ENCODE measurements at regions not wholly inside any gene's neighbourhood (a gene's known extent, or its start where the extent isn't known, plus 50 kb on each side); places are given as distances from the start of the nearest gene placed in this dataset.

GRCh38 chr1:87629673-87630072 is 301.0 kb downstream of the LMO4 start:
- H3K27me3 ChIP-seq (ENCODE audit: insufficient read depth, low read length, poor library complexity, severe bottlenecking): no peaks in the 10 kb centered on the region
- H3K4me3 Mint-ChIP-seq: no peak overlapping the region
- H3K36me3 ChIP-seq (ENCODE audit: insufficient read depth, low read length): no peaks in the 10 kb centered on the region
- no peaks in the 10 kb centered on the region for H3K9me3 ChIP-seq (ENCODE audit: low read length)
- no peaks in the 10 kb centered on the region for H3K4me1 ChIP-seq (ENCODE audit: insufficient read depth, low read length)
- no peaks in the 10 kb centered on the region for H3K36me3 Mint-ChIP-seq
- no peak overlapping the region for H3K27ac Mint-ChIP-seq
- ChIA-PET POLR2A (no interaction called here), CTCF (no interaction called here)
- DNase-seq: no peak
- H3K27ac ChIP-seq (ENCODE audit: low read depth, low read length): no peak overlapping the region
- H3K27me3 Mint-ChIP-seq: peaks cover 0 to 3% of the 10 kb centered on the region in 2 donors
- H3K4me1 Mint-ChIP-seq: no peaks in the 10 kb centered on the region
- no peak overlapping the region for H3K4me3 ChIP-seq (ENCODE audit: low read length)
- H3K9me3 Mint-ChIP-seq: peaks cover 0 to 5% (median 0%) of the 10 kb centered on the region in 5 donors

GRCh38 chr1:87632232-87632631 is 303.6 kb downstream of the LMO4 start:
- POLR2A ChIA-PET: no interaction called here

GRCh38 chr1:87636198-87636892 is 307.7 kb downstream of the LMO4 start:
- CTCF ChIA-PET: no interaction called here

More at GRCh38 chr1:87632232-87632631, 303.6 kb downstream of the LMO4 start:
- Mint-ChIP-seq H3K27ac (peak overlapping the region in 1 of 8 donors; percentile 11), H3K36me3 (no peaks in the 10 kb centered on the region), H3K9me3 (peaks cover 0 to 5% (median 0%) of the 10 kb centered on the region in 5 donors), H3K4me3 (no peak overlapping the region), H3K4me1 (no peaks in the 10 kb centered on the region), H3K27me3 (no peaks in the 10 kb centered on the region)
- no peaks in the 10 kb centered on the region for H3K9me3 ChIP-seq (ENCODE audit: low read length)
- no peak overlapping the region for H3K27ac ChIP-seq (ENCODE audit: low read depth, low read length)
- no peaks in the 10 kb centered on the region for H3K4me1 ChIP-seq (ENCODE audit: insufficient read depth, low read length)
- no peaks in the 10 kb centered on the region for H3K27me3 ChIP-seq (ENCODE audit: insufficient read depth, low read length, poor library complexity, severe bottlenecking)
- DNase-seq: no peak
- H3K4me3 ChIP-seq (ENCODE audit: low read length): no peak overlapping the region
- CTCF ChIA-PET: no interaction called here
- H3K36me3 ChIP-seq (ENCODE audit: insufficient read depth, low read length): no peaks in the 10 kb centered on the region

GRCh38 chr1:87638636-87639035 is 310.0 kb downstream of the LMO4 start:
- Histone ChIP-seq H3K4me3 (ENCODE audit: low read length) (no peak overlapping the region), H3K27ac (ENCODE audit: low read depth, low read length) (no peak overlapping the region), H3K27me3 (ENCODE audit: insufficient read depth, low read length, poor library complexity, severe bottlenecking) (no peaks in the 10 kb centered on the region), H3K9me3 (ENCODE audit: low read length) (no peaks in the 10 kb centered on the region), H3K36me3 (ENCODE audit: insufficient read depth, low read length) (no peaks in the 10 kb centered on the region), H3K4me1 (ENCODE audit: insufficient read depth, low read length) (no peaks in the 10 kb centered on the region)
- DNase-seq: no peak
- Mint-ChIP-seq H3K27me3 (no peaks in the 10 kb centered on the region), H3K27ac (no peak overlapping the region), H3K36me3 (no peaks in the 10 kb centered on the region), H3K4me1 (no peaks in the 10 kb centered on the region), H3K4me3 (no peak overlapping the region), H3K9me3 (peaks cover 0 to 2% (median 0%) of the 10 kb centered on the region in 5 donors)
- POLR2A ChIA-PET: no interaction called here
- CTCF ChIA-PET: no interaction called here

More at GRCh38 chr1:87636198-87636892, 307.7 kb downstream of the LMO4 start:
- Mint-ChIP-seq H3K36me3 (no peaks in the 10 kb centered on the region), H3K27me3 (no peaks in the 10 kb centered on the region), H3K4me3 (no peak overlapping the region), H3K4me1 (no peaks in the 10 kb centered on the region), H3K27ac (no peak overlapping the region), H3K9me3 (peaks cover 0 to 5% (median 0%) of the 10 kb centered on the region in 5 donors)
- POLR2A ChIA-PET: no interaction called here
- no peak for DNase-seq
- no peaks in the 10 kb centered on the region for H3K36me3 ChIP-seq (ENCODE audit: insufficient read depth, low read length)
- H3K27ac ChIP-seq (ENCODE audit: low read depth, low read length): no peak overlapping the region
- no peaks in the 10 kb centered on the region for H3K4me1 ChIP-seq (ENCODE audit: insufficient read depth, low read length)
- H3K4me3 ChIP-seq (ENCODE audit: low read length): no peak overlapping the region
- H3K27me3 ChIP-seq (ENCODE audit: insufficient read depth, low read length, poor library complexity, severe bottlenecking): no peaks in the 10 kb centered on the region
- H3K9me3 ChIP-seq (ENCODE audit: low read length): no peaks in the 10 kb centered on the region

GRCh38 chr1:87641996-87642395 is 313.3 kb downstream of the LMO4 start:
- H3K27ac ChIP-seq (ENCODE audit: low read depth, low read length): no peak overlapping the region
- no peaks in the 10 kb centered on the region for H3K27me3 ChIP-seq (ENCODE audit: insufficient read depth, low read length, poor library complexity, severe bottlenecking)
- Mint-ChIP-seq H3K27me3 (no peaks in the 10 kb centered on the region), H3K36me3 (no peaks in the 10 kb centered on the region), H3K27ac (no peak overlapping the region), H3K4me3 (no peak overlapping the region), H3K9me3 (no peaks in the 10 kb centered on the region), H3K4me1 (no peaks in the 10 kb centered on the region)
- H3K4me1 ChIP-seq (ENCODE audit: insufficient read depth, low read length): no peaks in the 10 kb centered on the region
- H3K36me3 ChIP-seq (ENCODE audit: insufficient read depth, low read length): no peaks in the 10 kb centered on the region
- no peak overlapping the region for H3K4me3 ChIP-seq (ENCODE audit: low read length)
- CTCF ChIA-PET: no interaction called here
- no peak for DNase-seq
- H3K9me3 ChIP-seq (ENCODE audit: low read length): no peaks in the 10 kb centered on the region
- POLR2A ChIA-PET: no interaction called here

- no peak for DNase-seq
- POLR2A ChIA-PET: no interaction called here
- Mint-ChIP-seq H3K27me3 (no peaks in the 10 kb centered on the region), H3K9me3 (no peaks in the 10 kb centered on the region), H3K27ac (no peak overlapping the region), H3K4me1 (no peaks in the 10 kb centered on the region), H3K4me3 (no peak overlapping the region), H3K36me3 (no peaks in the 10 kb centered on the region)
- no peaks in the 10 kb centered on the region for H3K9me3 ChIP-seq (ENCODE audit: low read length)
- H3K27me3 ChIP-seq (ENCODE audit: insufficient read depth, low read length, poor library complexity, severe bottlenecking): no peaks in the 10 kb centered on the region
- CTCF ChIA-PET: no interaction called here
- H3K4me3 ChIP-seq (ENCODE audit: low read length): no peak overlapping the region
- no peak overlapping the region for H3K27ac ChIP-seq (ENCODE audit: low read depth, low read length)
- no peaks in the 10 kb centered on the region for H3K36me3 ChIP-seq (ENCODE audit: insufficient read depth, low read length)
- no peaks in the 10 kb centered on the region for H3K4me1 ChIP-seq (ENCODE audit: insufficient read depth, low read length)
Observed at GRCh38 chr1:87642581-87643221, 314.0 kb downstream of the LMO4 start.

GRCh38 chr1:87644033-87644578 is 315.4 kb downstream of the LMO4 start:
- H3K27ac ChIP-seq (ENCODE audit: low read depth, low read length): no peak overlapping the region
- no peak overlapping the region for H3K4me3 ChIP-seq (ENCODE audit: low read length)
- H3K4me1 ChIP-seq (ENCODE audit: insufficient read depth, low read length): no peaks in the 10 kb centered on the region
- ChIA-PET CTCF (no interaction called here), POLR2A (no interaction called here)
- no peaks in the 10 kb centered on the region for H3K36me3 ChIP-seq (ENCODE audit: insufficient read depth, low read length)
- no peaks in the 10 kb centered on the region for H3K27me3 ChIP-seq (ENCODE audit: insufficient read depth, low read length, poor library complexity, severe bottlenecking)
- no peaks in the 10 kb centered on the region for H3K9me3 ChIP-seq (ENCODE audit: low read length)
- Mint-ChIP-seq H3K36me3 (no peaks in the 10 kb centered on the region), H3K27ac (no peak overlapping the region), H3K4me1 (no peaks in the 10 kb centered on the region), H3K27me3 (no peaks in the 10 kb centered on the region), H3K4me3 (no peak overlapping the region), H3K9me3 (no peaks in the 10 kb centered on the region)
- no peak for DNase-seq

GRCh38 chr1:87644579-87645190 is 316.0 kb downstream of the LMO4 start:
- Mint-ChIP-seq H3K27me3 (peaks cover 0 to under 1% of the 10 kb centered on the region in 2 donors), H3K27ac (no peak overlapping the region), H3K9me3 (no peaks in the 10 kb centered on the region), H3K4me3 (no peak overlapping the region), H3K36me3 (no peaks in the 10 kb centered on the region), H3K4me1 (no peaks in the 10 kb centered on the region)
- H3K4me3 ChIP-seq (ENCODE audit: low read length): no peak overlapping the region
- H3K4me1 ChIP-seq (ENCODE audit: insufficient read depth, low read length): no peaks in the 10 kb centered on the region
- H3K27me3 ChIP-seq (ENCODE audit: insufficient read depth, low read length, poor library complexity, severe bottlenecking): no peaks in the 10 kb centered on the region
- no peaks in the 10 kb centered on the region for H3K9me3 ChIP-seq (ENCODE audit: low read length)
- ChIA-PET CTCF (no interaction called here), POLR2A (no interaction called here)
- H3K36me3 ChIP-seq (ENCODE audit: insufficient read depth, low read length): no peaks in the 10 kb centered on the region
- no peak for DNase-seq
- H3K27ac ChIP-seq (ENCODE audit: low read depth, low read length): no peak overlapping the region

Data from CD8-positive, alpha-beta memory T cell (primary cell).